ENCODE measurements at regions not wholly inside any gene's neighbourhood (a gene's known extent, or its start where the extent isn't known, plus 50 kb on each side); places are given as distances from the start of the nearest gene placed in this dataset.
A peak's percentile ranks its signal among the peaks of the same experiment; 100 is the strongest.

GRCh38 chr1:30613188-30613587, 110.2 kb downstream of the MATN1 start:
- DNase-seq (ENCODE audit: low read depth, low spot score), result peak; percentile 91

GRCh38 chr1:30612536-30613065, 110.8 kb downstream of the MATN1 start:
- H3K27ac ChIP-seq (ENCODE audit: control insufficient read depth, insufficient read depth, low read length), result no peak overlapping the region
- DNase-seq (ENCODE audit: low read depth, low spot score), result no peak
- H4K20me1 ChIP-seq (ENCODE audit: control insufficient read depth, extremely low read depth, insufficient read depth, low read length), result no peaks in the 10 kb centered on the region
- no peaks in the 10 kb centered on the region for H3K36me3 ChIP-seq (ENCODE audit: control insufficient read depth in 2 of 2, extremely low read depth in 1 of 2, insufficient read depth in 2 of 2, low read length in 2 of 2)
- no peak overlapping the region for H3K4me2 ChIP-seq (ENCODE audit: control insufficient read depth, extremely low read depth, insufficient read depth, low read depth, low read length)
- no peak overlapping the region for H2AFZ ChIP-seq (ENCODE audit: control insufficient read depth, low read length)
- no peaks in the 10 kb centered on the region for H3K79me2 ChIP-seq (ENCODE audit: control insufficient read depth, insufficient read depth, low read length)
- H3K4me3 ChIP-seq (ENCODE audit: control insufficient read depth in 2 of 3, extremely low read depth in 1 of 3, insufficient read depth in 2 of 3, low read depth in 1 of 3, low read length in 3 of 3), result no peak overlapping the region
- H3K9me1 ChIP-seq (ENCODE audit: control insufficient read depth, extremely low read depth, insufficient read depth, low read length), result no peaks in the 10 kb centered on the region
- peaks cover 67% of the 10 kb centered on the region for H3K4me1 ChIP-seq (ENCODE audit: control insufficient read depth, extremely low read depth, insufficient read depth, low read length)
- no peaks in the 10 kb centered on the region for H3K27me3 ChIP-seq (ENCODE audit: control insufficient read depth, extremely low read depth, insufficient read depth, low read length)
- H3K9me3 ChIP-seq (ENCODE audit: control insufficient read depth, low read depth, low read length), result no peaks in the 10 kb centered on the region
- no peak for FAIRE-seq
- TF ChIP-seq EZH2 (IDR thresholded peaks at IDR 0.05; ENCODE audit: low read length), result no peak
- TF ChIP-seq CTCF (optimal IDR thresholded peaks at IDR 0.05 in 1 of 3, IDR thresholded peaks at IDR 0.05 in 1 of 3, conservative IDR thresholded peaks at IDR 0.05 in 1 of 3; ENCODE audit: extremely low read depth in 1 of 3, insufficient read depth in 2 of 3, low read length in 3 of 3), result no peak
- H3K9ac ChIP-seq (ENCODE audit: control insufficient read depth, extremely low read depth, insufficient read depth, low read length), result no peak overlapping the region
- dilution Hi-C loops (cut with MboI; ENCODE audit: extremely low pct_ligation_motif_present, low sequenced_read_pairs), result no loop called here

More at GRCh38 chr1:30613188-30613587, 110.2 kb downstream of the MATN1 start:
- H2AFZ ChIP-seq (ENCODE audit: control insufficient read depth, low read length), result no peak overlapping the region
- peak; percentile 91 for FAIRE-seq
- dilution Hi-C loops (cut with MboI; ENCODE audit: extremely low pct_ligation_motif_present, low sequenced_read_pairs), result no loop called here
- no peaks in the 10 kb centered on the region for H3K9me3 ChIP-seq (ENCODE audit: control insufficient read depth, low read depth, low read length)
- no peaks in the 10 kb centered on the region for H4K20me1 ChIP-seq (ENCODE audit: control insufficient read depth, extremely low read depth, insufficient read depth, low read length)
- H3K9ac ChIP-seq (ENCODE audit: control insufficient read depth, extremely low read depth, insufficient read depth, low read length), result no peak overlapping the region
- peaks cover 73% of the 10 kb centered on the region for H3K4me1 ChIP-seq (ENCODE audit: control insufficient read depth, extremely low read depth, insufficient read depth, low read length)
- H3K4me2 ChIP-seq (ENCODE audit: control insufficient read depth, extremely low read depth, insufficient read depth, low read depth, low read length), result no peak overlapping the region
- H3K4me3 ChIP-seq (ENCODE audit: control insufficient read depth in 2 of 3, extremely low read depth in 1 of 3, insufficient read depth in 2 of 3, low read depth in 1 of 3, low read length in 3 of 3), result no peak overlapping the region
- no peaks in the 10 kb centered on the region for H3K27me3 ChIP-seq (ENCODE audit: control insufficient read depth, extremely low read depth, insufficient read depth, low read length)
- no peaks in the 10 kb centered on the region for H3K36me3 ChIP-seq (ENCODE audit: control insufficient read depth in 2 of 2, extremely low read depth in 1 of 2, insufficient read depth in 2 of 2, low read length in 2 of 2)
- H3K27ac ChIP-seq (ENCODE audit: control insufficient read depth, insufficient read depth, low read length), result peak overlapping the region; percentile 45
- TF ChIP-seq CTCF (optimal IDR thresholded peaks at IDR 0.05 in 1 of 3, IDR thresholded peaks at IDR 0.05 in 1 of 3, conservative IDR thresholded peaks at IDR 0.05 in 1 of 3; ENCODE audit: extremely low read depth in 1 of 3, insufficient read depth in 2 of 3, low read length in 3 of 3) (no peak), EZH2 (IDR thresholded peaks at IDR 0.05; ENCODE audit: low read length) (no peak)
- H3K9me1 ChIP-seq (ENCODE audit: control insufficient read depth, extremely low read depth, insufficient read depth, low read length), result no peaks in the 10 kb centered on the region
- H3K79me2 ChIP-seq (ENCODE audit: control insufficient read depth, insufficient read depth, low read length), result no peaks in the 10 kb centered on the region

All from keratinocyte (primary cell).